Caco-2 (cell line): ENCODE measurements at regions not wholly inside any gene's neighbourhood (a gene's known extent, or its start where the extent isn't known, plus 50 kb on each side); places are given as distances from the start of the nearest gene placed in this dataset.

ENCODE experiments used
- BruUV-seq: library from RNA; stranded (reverse); fragments of 400-500 nt; replicated peaks from 2 replicates; lab custom pipeline; 2021; lab: Mats Ljungman, UMichigan
- CTCF ChIA-PET: fragments of 300-600 bp; sonication (Branson Sonifier 250); formaldehyde crosslinking; loops from one replicate; lab custom pipeline; 2022; ENCODE audit warnings: antibody characterized with exemption; lab: Charles Lee
- POLR2A ChIA-PET: fragments of 300-600 bp; sonication (Branson Sonifier 250); formaldehyde crosslinking; loops from one replicate; lab custom pipeline; 2022; ENCODE audit warnings: antibody characterized with exemption; lab: Charles Lee
- DNase-seq, 2 experiments: peaks; one replicate each; pipeline versions ENCODE4 v3.0.0 to v3.0.0-alpha.2; 2020 to 2022
- H3K27me3 ChIP-seq: replicated peaks from 2 replicates; pipeline ENCODE4 v1.6.0; 2011; ENCODE audit warnings: low read length; ENCODE audit not compliant: control insufficient read depth, insufficient read depth
- H3K36me3 ChIP-seq: 2 replicates; pipeline ENCODE4 v1.5.1; 2011; ENCODE audit warnings: low read length; ENCODE audit not compliant: control insufficient read depth, insufficient read depth
- H3K4me1 ChIP-seq: fragments of 250-450 bp; sonication (Bioruptor Pico); 2 replicates; pipeline ENCODE4 v1.5.1; 2020; ENCODE audit warnings: mild to moderate bottlenecking
- H3K4me3 ChIP-seq: 2 replicates; pipeline ENCODE4 v1.5.1; 2011; ENCODE audit warnings: low read depth, mild to moderate bottlenecking, control low read depth, low read length
- H3K9me3 ChIP-seq: fragments of 250-450 bp; sonication (Bioruptor Pico); 2 replicates; pipeline ENCODE4 v1.5.1; 2020; ENCODE audit warnings: mild to moderate bottlenecking, moderate library complexity
- H3K27ac Mint-ChIP-seq: one replicate; pipeline ENCODE4 v1.8.0; 2022; ENCODE audit warnings: mixed read lengths; ENCODE audit not compliant: unreplicated experiment
- H3K27me3 Mint-ChIP-seq: one replicate; pipeline ENCODE4 v1.8.0; 2022; ENCODE audit warnings: mixed read lengths; ENCODE audit not compliant: insufficient read depth, unreplicated experiment
- H3K36me3 Mint-ChIP-seq: one replicate; pipeline ENCODE4 v1.8.0; 2022; ENCODE audit warnings: mild to moderate bottlenecking, mixed read lengths; ENCODE audit not compliant: insufficient read depth, unreplicated experiment
- H3K4me1 Mint-ChIP-seq: one replicate; pipeline ENCODE4 v1.8.0; 2022; ENCODE audit warnings: low read depth, mixed read lengths; ENCODE audit not compliant: unreplicated experiment
- H3K4me3 Mint-ChIP-seq: one replicate; pipeline ENCODE4 v1.8.0; 2022; ENCODE audit warnings: mild to moderate bottlenecking, moderate library complexity, mixed read lengths; ENCODE audit not compliant: unreplicated experiment
- H3K9me3 Mint-ChIP-seq: one replicate; pipeline ENCODE4 v1.8.0; 2022; ENCODE audit warnings: mixed read lengths; ENCODE audit not compliant: unreplicated experiment
- intact Hi-C: fragments of 100-400 bp; cut with micrococcal nuclease; formaldehyde crosslinking; loops from one replicate; pipeline ENCODE4 v1.10.0; 2022; ENCODE audit not compliant: unreplicated experiment
- TF ChIP-seq, protein P1 (sequence below), 2 experiments: fragments of 200-600 bp in 1 of 2; IDR thresholded peaks; 1 replicate in 1 of 2; 2 replicates in 1 of 2; pipeline versions ENCODE4 v1.5.1 to v1.8.0; 2011 to 2022; ENCODE audit warnings: antibody characterized with exemption in 1 of 2, control low read depth in 1 of 2, inconsistent platforms in 1 of 2, low read depth in 1 of 2, low read length in 1 of 2, mild to moderate bottlenecking in 1 of 2, moderate library complexity in 1 of 2; ENCODE audit not compliant: insufficient read depth in 1 of 2, severe bottlenecking in 1 of 2, unreplicated experiment in 1 of 2

DNA sequence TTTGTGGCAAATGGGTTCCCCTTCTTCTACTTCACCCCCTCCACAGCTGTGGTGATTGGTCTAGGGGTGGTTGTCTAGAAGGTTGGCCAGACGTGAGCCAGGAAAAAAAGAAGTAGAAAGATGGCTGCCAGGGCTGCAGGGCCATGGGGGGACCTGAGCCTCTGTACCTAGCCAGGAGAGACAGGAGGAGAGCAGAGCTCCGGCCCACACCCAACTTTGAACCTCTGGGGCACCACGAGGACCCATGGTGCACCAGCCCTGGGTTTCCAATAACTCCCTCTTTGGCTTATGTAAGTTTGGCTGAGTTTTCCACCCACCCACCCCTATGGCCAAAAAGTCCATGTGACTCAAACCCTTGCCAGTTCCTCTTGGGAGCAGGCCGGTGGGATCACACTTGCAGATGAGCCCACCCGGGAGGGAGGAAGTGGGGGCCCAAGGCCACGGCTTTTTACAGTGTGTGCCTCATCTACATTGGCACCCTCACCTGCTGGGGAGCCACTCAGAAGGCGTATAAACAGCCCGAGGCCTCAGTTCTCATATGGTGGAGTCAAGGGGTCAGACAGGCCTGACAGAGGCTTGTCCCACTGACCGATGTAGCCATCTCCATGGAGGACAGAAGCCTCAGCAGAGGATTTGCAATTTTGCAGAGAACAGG lies 293.1 kb upstream of the HDAC4 start:
- TF ChIP-seq, protein P1, sequence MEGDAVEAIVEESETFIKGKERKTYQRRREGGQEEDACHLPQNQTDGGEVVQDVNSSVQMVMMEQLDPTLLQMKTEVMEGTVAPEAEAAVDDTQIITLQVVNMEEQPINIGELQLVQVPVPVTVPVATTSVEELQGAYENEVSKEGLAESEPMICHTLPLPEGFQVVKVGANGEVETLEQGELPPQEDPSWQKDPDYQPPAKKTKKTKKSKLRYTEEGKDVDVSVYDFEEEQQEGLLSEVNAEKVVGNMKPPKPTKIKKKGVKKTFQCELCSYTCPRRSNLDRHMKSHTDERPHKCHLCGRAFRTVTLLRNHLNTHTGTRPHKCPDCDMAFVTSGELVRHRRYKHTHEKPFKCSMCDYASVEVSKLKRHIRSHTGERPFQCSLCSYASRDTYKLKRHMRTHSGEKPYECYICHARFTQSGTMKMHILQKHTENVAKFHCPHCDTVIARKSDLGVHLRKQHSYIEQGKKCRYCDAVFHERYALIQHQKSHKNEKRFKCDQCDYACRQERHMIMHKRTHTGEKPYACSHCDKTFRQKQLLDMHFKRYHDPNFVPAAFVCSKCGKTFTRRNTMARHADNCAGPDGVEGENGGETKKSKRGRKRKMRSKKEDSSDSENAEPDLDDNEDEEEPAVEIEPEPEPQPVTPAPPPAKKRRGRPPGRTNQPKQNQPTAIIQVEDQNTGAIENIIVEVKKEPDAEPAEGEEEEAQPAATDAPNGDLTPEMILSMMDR (IDR thresholded peaks at IDR 0.05; ENCODE audit: insufficient read depth in 1 of 2, low read depth in 1 of 2, low read length in 1 of 2, severe bottlenecking in 1 of 2, unreplicated experiment in 1 of 2), result no peak
- no peaks in the 10 kb centered on the region for H3K9me3 Mint-ChIP-seq

DNA sequence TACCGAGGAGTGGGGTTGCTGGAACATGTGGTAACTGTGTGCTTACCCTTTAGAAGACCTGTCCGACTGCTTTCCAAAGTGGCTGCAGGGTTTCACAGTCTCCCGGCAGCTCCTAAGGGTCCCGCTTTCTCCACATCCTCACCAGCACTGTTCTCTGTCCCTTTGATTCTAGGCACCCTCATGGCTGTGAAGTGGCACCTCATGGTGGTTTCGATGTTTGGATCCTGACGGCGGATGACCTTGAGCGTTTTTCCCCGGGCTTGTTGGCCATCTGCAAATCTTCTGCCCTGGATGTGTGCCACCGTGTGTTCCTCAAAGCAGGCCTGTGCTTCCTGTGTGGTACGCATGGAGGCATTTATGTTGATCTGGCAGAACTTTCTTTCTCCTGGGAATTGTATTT lies 292.5 kb upstream of the HDAC4 start:
- Histone ChIP-seq H3K27me3 (no peaks in the 10 kb centered on the region), H3K36me3 (no peaks in the 10 kb centered on the region), H3K4me3 (no peak overlapping the region), H3K9me3 (no peaks in the 10 kb centered on the region), H3K4me1 (no peaks in the 10 kb centered on the region)
- intact Hi-C loops, result no loop called here
- peaks cover 8% of the 10 kb centered on the region for H3K27me3 Mint-ChIP-seq
- no peak overlapping the region for H3K4me3 Mint-ChIP-seq
- no peak for DNase-seq
- ChIA-PET CTCF (no interaction called here), POLR2A (no interaction called here)
- H3K4me1 Mint-ChIP-seq, result no peaks in the 10 kb centered on the region
- TF ChIP-seq, protein P1 (IDR thresholded peaks at IDR 0.05; ENCODE audit: insufficient read depth in 1 of 2, low read depth in 1 of 2, low read length in 1 of 2, severe bottlenecking in 1 of 2, unreplicated experiment in 1 of 2), result no peak
- no peaks in the 10 kb centered on the region for H3K9me3 Mint-ChIP-seq
- H3K36me3 Mint-ChIP-seq, result no peaks in the 10 kb centered on the region
- no TSS peak for BruUV-seq
- no peak overlapping the region for H3K27ac Mint-ChIP-seq

More for the DNA sequence above, 293.1 kb upstream of the HDAC4 start:
- Histone ChIP-seq H3K9me3 (no peaks in the 10 kb centered on the region), H3K36me3 (no peaks in the 10 kb centered on the region), H3K27me3 (no peaks in the 10 kb centered on the region), H3K4me1 (no peaks in the 10 kb centered on the region), H3K4me3 (no peak overlapping the region)
- DNase-seq, result no peak
- no peaks in the 10 kb centered on the region for H3K4me1 Mint-ChIP-seq
- intact Hi-C loops, result no loop called here
- POLR2A ChIA-PET, result no interaction called here
- H3K36me3 Mint-ChIP-seq, result no peaks in the 10 kb centered on the region
- peaks cover 4% of the 10 kb centered on the region for H3K27me3 Mint-ChIP-seq
- no peak overlapping the region for H3K4me3 Mint-ChIP-seq
- CTCF ChIA-PET, result no interaction called here
- H3K27ac Mint-ChIP-seq, result no peak overlapping the region
- no TSS peak for BruUV-seq

DNA sequence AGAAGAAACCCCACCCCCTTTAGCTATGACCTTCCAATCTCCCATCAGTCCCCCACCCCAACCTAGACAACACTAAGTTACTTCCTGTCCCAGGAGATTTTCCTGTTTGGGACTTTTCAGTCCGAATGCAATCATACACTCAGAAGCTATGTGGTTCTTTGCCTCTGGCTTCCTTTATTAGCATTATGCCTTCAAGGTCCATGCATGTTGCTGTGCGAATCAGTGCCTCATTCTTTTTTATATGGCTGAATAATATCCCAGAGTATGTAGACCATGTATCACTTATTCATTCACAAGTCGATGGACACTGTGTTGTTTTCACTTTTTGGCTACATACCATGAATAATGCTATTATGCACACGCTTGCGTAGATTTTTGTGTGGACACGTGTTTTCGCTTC lies 292.1 kb upstream of the HDAC4 start:
- BruUV-seq, result no TSS peak
- no peaks in the 10 kb centered on the region for H3K9me3 Mint-ChIP-seq
- no peaks in the 10 kb centered on the region for H3K4me1 Mint-ChIP-seq
- Histone ChIP-seq H3K4me3 (no peak overlapping the region), H3K9me3 (no peaks in the 10 kb centered on the region), H3K27me3 (no peaks in the 10 kb centered on the region), H3K4me1 (no peaks in the 10 kb centered on the region), H3K36me3 (no peaks in the 10 kb centered on the region)
- TF ChIP-seq, protein P1 (IDR thresholded peaks at IDR 0.05; ENCODE audit: insufficient read depth in 1 of 2, low read depth in 1 of 2, low read length in 1 of 2, severe bottlenecking in 1 of 2, unreplicated experiment in 1 of 2), result no peak
- H3K27me3 Mint-ChIP-seq, result peaks cover 10% of the 10 kb centered on the region
- H3K27ac Mint-ChIP-seq, result no peak overlapping the region
- H3K36me3 Mint-ChIP-seq, result no peaks in the 10 kb centered on the region
- no peak overlapping the region for H3K4me3 Mint-ChIP-seq
- ChIA-PET POLR2A (no interaction called here), CTCF (no interaction called here)
- no peak for DNase-seq
- intact Hi-C loops, result no loop called here
